ENCODE measurements at regions not wholly inside any gene's neighbourhood (a gene's known extent, or its start where the extent isn't known, plus 50 kb on each side); places are given as distances from the start of the nearest gene placed in this dataset.
"Not testable (repeated sequence)": the region's sequence is repeated elsewhere in the genome, so short reads cannot be mapped to it uniquely, and the experiment has no call there.

DNA sequence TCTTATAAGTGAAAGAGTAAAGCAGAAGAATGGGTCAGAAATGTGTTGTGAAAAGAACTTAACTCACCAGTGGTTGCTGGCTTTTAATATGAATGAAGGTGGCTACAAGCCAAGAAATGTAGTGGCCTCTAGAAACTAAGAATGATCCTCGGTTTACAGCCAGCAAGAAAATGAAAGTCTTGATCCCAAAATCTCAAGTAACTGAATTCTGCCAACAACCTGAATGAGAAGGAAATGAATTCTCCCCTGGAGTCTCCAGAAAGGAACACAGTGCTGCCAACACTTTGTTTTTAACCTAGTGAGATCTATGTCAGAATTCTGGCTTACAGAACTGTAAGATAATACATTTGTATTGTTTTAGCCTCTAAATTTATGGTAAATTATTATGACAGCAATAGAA lies 193.0 kb downstream of the FZD1 start:
- intact Hi-C loops (cut with micrococcal nuclease) = no loop called here

DNA sequence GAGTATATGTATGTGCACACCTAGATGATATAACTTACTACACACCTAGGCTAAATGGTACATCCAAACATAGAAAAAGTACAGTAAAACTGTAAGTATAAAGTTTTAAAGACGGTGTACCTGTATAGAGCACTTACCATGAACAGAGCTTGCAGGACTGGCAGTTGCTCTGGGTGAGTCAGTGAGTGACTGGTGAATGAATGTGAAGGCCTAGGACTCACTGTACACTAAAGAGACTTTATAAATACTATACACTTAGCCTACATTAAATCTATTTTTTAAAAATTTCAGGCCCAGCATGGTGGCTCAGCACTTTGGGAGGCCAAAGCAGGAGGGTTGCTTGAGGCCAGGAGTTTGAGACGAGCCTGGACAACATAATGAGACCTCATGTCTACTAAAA lies 195.3 kb downstream of the FZD1 start:
- intact Hi-C loops (cut with micrococcal nuclease) = no loop called here

DNA sequence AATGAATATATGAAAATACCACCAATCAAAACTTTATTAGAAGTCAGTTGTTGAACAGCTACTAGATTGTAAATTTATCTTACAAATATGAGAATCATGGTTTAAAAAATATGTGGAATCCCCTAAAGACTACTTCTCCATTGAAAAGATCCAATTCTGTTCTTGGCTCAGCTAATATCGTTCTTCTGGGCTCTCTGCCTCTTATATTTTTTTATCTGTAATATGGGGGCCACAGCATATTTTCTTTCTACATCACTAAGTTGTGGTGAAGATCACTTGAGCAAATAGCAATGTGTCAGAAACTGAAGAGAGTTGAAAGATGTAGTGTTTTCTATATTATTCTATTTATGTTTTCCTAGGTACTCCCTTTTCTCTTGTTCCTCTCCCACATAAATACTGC lies 198.1 kb downstream of the FZD1 start:
- intact Hi-C loops (cut with micrococcal nuclease) = no loop called here

DNA sequence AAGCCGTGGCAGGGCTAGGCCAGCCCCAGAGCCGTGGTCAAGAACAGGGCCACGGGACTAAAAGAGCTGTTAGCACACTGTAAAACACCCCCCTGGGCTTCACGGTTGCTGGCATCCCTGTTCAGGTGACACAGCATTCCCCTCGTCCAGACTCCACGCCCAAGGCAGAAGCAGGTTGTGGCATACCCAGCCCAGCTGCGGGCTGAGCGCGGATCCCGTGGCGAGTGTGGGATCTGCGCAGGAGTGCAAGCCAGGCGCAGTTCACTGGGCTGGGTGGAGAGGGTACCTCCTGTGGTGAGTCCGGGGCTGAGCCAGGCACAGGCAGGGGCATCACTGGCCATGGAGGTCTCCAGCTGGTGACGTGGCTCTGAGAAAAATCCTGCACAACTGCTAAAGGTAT lies 199.1 kb downstream of the FZD1 start:
- intact Hi-C loops (cut with micrococcal nuclease) = no loop called here

DNA sequence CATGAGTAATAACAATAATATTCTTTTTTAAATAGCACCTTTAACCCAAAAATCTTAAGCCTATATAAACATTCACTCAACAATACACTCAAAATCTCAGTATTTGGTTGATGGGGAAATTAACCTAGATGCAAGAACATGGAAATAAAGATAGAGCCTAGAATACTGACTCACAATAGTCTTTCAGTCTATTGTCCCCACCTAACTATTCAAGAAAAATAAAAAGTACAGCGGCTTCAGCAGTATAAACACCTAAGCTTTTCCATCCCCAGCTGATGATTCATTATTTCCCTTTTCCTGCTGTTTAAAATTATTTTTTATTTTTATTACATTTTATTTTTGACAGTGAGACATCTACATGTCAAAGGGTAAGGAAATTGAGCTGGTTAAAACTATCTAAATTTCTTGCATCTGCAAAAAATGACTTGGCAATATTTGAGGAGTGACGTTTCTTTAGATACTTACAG lies 201.4 kb downstream of the FZD1 start:
- intact Hi-C loops (cut with micrococcal nuclease) = no loop called here

DNA sequence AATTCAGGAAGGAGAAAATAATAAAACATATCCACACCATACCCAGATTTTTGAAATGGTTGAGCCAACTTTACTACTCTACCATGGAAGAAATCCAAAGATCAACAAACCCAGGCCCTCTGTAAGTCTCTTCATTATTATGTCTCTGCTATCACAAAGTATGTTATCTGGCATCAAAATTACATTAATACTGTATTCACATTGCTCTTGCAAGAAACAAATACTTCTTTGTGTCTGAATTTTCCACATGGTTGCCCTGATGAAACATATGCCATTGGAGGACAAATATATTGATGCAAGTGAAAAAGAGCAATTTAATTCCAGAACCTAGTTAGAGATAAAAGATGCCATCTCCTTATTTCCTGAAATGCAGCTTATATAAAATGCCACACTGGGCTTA lies 204.0 kb downstream of the FZD1 start:
- intact Hi-C loops (cut with micrococcal nuclease) = no loop called here

DNA sequence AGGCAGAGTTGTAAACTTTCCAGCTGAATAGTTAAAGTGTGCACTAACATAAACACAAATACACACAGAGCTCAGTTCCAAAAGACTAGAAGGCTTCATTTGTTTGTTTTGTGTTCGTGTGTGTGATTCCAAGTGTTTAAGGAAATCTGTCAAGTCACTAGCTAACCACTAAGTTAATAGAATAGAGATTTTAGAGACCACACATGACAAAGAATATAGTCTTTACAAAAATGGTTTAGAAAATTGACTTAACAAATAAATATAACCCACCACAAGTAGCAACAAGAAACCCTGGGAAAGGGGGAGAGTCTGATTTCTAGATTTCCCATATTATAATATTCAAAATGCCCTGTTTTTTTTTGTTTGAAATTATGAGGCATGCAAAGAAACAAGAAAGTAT lies 209.4 kb downstream of the FZD1 start:
- intact Hi-C loops (cut with micrococcal nuclease) = no loop called here

DNA sequence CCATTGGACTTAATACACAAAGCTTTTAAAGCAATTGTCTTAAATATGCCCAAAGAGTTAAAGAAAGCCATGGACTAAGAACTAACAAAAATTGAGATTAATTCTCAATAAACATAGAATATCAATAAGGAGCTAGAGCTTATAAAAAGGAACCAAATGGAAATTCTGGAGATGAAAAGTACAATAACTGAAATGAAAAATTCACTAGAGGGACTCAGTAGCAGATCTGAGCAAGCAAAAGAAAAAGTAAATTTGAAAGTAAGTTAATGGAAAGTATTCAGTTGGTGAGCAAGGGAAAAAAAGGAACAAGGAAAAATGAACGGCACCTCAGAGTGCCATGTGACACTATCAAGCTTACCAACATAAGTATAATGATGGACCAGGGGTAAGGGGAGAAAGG lies 209.8 kb downstream of the FZD1 start:
- intact Hi-C loops (cut with micrococcal nuclease) = no loop called here

DNA sequence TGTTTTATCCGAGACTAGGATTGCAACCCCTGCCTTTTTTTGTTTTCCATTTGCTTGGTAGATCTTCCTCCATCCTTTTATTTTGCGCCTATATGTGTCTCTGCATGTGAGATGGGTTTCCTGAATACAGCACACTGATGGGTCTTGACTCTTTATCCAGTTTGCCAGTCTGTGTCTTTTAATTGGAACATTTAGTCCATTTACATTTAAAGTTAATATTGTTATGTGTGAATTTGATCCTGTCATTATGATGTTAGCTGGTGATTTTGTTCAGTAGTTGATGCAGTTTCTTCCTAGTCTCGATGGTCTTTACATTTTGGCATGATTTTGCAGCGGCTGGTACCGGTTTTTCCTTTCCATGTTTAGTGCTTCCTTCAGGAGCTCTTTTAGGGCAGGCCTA lies 216.2 kb downstream of the FZD1 start:
- intact Hi-C loops (cut with micrococcal nuclease) = not testable (repeated sequence)

DNA sequence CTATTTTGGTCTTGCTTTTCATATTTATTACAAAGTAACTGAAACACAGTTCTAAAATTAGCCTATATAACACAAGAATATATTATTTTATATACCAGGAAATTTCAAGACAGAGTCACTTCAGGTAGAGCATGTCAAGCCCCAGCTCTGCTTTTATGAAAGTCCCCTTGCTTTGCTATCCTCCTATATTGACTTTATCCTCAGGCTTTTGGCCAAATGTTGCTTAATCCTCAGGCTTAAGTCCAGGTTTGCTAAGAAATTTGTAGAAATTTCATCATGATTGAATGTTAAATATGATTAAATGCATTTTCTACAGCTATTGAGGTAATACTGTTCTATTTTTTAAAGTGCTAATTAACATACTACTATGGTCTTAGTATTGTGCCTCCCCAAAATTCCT lies 227.6 kb downstream of the FZD1 start:
- intact Hi-C loops (cut with micrococcal nuclease) = no loop called here

DNA sequence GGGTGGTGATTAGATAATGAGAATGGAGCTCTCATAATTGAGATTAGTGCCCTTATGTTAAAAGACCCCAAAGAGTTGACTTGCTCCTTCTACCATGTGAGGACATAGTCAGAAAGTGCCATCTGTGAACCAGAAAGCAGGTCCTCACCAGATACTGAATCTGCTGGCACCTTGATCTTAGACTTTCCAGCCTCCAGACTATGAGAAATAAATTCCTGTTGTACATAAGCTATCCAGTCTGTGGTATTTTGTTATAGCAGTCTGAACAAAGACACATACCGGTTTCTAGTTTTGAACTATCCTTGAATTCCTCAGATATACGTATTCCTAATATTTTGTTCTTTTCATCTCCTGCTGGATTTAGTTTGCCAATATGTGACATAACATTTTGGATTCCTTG lies 228.1 kb downstream of the FZD1 start:
- intact Hi-C loops (cut with micrococcal nuclease) = no loop called here

DNA sequence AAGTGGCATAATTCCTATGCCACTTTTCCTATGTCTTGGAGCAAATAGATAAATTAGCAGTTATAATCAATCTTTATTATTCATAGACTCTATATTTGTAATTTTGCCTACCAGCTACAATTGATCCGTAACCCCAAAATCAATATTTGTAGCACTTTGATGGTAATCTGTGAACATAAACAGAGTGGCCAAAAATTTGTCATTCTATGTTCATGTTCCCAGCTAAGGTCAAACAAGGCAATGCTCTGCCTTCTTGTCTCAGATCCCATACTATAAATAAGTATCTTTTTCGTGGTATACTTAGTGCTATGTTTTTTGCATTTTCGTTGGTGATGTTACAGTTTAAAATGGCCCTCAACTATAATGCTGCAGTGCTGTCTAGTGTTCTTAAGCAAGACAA lies 228.5 kb downstream of the FZD1 start:
- intact Hi-C loops (cut with micrococcal nuclease) = no loop called here

DNA sequence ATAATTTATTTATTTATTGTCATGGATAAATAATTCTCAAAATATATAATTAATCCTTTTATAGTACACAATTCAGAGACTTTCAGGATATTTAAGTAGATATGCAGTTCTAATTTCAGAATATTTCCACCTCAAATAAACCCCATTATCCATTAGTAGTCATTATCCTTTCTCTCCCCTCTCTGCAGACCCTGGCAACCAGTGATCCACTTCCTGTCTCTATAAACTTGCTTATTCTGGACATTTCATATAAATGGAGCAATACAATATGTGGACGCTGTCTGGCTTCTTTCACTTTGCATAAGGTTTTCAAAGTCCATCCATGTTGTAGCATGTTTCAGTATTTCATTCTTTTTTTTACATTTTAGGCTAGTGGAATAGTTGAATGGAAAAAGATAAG lies 230.2 kb downstream of the FZD1 start:
- intact Hi-C loops (cut with micrococcal nuclease) = no loop called here

DNA sequence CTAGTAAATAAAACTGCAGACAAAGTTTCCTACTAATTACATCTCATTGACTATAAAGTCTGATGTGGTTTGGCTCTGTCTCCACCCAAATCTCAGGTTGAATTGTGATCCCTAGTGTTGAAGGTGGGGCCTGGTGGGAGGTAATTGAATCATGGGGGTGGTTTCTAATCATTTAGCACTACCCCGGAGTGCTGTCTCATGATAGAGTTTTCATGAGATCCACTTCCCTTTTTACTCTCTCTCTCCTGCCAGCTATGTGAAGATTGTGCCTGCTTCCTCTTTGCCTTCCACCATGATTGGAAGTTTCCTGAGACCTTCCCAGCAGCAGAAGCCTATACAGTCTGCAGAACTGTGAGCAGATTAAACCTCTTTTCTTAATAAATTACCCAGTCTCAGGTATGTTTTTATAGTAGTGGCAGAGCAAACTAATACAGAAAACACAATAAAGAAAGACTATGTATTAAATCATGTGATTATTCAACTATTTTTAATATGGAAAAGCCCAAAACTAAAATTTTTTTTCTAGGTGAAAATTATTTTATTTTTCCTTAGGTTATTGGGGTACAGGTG lies 232.1 kb downstream of the FZD1 start:
- intact Hi-C loops (cut with micrococcal nuclease) = no loop called here

DNA sequence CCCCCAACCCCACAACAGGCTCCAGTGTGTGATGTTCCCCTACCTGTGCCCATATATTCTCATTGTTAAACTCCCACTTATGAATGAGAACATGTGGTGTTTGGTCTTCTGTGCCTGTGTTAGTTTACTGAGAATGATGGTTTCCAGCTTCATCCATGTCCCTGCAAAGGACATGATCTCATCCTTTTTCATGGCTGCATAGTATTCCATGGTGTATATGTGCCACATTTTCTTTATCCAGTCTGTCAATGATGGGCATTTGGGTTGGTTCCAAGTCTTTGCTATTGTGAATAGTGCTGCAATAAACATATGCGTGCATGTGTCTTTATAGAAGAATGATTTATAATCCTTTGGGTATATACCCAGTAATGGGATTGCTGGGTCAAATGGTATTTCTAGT lies 233.0 kb downstream of the FZD1 start:
- intact Hi-C loops (cut with micrococcal nuclease) = not testable (repeated sequence)

DNA sequence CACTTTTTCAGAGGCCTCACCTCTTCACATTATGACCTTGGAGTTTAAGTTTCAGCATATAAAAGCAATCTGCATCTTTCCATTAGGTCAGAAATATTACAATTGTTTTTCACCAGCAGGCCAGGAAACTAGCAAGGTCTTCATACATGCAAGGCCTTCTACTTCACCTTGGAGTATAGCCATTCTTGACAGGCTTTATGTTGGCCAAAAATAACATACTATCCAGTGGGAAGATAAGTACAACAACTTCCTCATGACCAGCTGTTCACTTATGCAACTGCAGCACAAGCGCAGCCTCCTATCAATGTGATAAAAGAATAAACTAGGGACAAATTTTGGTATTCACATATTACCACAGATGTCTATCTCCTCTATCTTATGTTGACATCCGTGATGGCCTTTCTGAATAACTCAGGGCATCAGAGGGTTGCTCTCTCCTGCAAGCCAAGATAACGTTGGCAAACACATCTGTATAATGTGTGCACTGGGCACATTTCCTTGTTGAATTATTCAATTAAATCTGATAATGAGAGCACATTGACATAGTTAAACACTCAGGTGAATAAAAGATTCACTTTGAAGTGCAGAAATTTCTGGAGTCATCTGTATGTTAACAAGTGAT lies 239.8 kb downstream of the FZD1 start:
- intact Hi-C loops (cut with micrococcal nuclease) = no loop called here

DNA sequence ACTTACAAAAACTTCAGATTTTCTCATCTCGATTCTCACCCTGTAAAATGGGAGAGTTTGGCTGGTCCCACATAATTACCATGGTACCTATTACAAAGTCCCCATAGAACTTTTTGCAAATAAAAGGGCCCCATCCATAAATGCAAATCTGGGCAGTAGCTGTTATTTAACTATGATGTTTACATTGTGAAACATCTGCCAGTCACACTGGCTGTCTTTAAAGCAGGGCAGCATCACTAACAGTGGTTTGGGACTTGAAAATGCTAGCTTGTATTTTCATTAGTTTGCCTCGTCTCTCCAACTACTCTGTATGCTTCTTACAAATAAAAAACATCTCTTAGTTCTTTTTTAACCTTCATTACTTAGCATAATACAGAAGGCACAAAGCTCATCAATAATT lies 240.7 kb downstream of the FZD1 start:
- intact Hi-C loops (cut with micrococcal nuclease) = no loop called here

DNA sequence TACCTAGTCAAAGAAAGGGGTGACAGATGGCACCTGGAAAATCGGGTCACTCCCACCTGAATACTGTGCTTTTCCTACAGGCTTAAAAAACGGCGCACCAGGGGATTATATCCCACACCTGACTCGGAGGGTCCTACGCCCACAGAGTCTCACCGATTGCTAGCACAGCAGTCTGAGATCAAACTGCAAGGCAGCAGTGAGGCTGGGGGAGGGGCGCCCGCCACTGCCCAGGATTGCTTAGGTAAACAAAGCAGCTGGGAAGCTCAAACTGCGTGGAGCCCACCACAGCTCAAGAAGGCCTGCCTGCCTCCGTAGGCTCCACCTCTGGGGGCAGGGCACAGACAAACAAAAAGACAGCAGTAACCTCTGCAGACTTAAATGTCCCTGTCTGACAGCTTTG lies 242.7 kb downstream of the FZD1 start:
- intact Hi-C loops (cut with micrococcal nuclease) = not testable (repeated sequence)

DNA sequence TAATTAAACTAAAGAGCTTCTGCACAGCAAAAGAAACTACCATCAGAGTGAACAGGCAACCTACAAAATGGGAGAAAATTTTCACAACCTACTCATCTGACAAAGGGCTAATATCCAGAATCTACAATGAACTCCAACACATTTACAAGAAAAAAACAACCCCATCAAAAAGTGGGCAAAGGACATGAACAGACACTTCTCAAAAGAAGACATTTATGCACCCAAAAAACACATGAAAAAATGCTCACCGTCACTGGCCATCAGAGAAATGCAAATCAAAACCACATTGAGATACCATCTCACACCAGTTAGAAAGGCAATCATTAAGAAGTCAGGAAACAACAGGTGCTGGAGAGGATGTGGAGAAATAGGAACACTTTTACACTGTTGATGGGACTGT lies 247.6 kb downstream of the FZD1 start:
- intact Hi-C loops (cut with micrococcal nuclease) = not testable (repeated sequence)

DNA sequence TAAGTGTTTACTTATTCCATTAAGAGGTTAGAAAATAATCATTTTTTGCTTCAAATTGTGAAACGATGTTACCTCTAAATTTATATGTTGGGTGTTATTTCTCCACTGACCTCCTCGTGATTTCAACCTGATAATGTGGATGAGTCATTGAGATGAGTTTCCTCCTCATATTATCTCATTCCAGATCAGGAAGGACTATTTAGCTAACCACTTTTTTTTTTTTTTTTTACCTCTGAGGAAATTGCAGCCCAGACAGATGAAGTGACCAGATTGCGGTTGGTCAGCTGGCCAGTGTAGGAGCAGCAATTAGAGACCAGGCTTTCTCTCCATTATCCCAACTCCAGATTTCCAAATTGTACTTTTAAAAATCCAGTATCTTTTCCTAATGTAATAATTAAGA lies 248.7 kb downstream of the FZD1 start:
- intact Hi-C loops (cut with micrococcal nuclease) = no loop called here

DNA sequence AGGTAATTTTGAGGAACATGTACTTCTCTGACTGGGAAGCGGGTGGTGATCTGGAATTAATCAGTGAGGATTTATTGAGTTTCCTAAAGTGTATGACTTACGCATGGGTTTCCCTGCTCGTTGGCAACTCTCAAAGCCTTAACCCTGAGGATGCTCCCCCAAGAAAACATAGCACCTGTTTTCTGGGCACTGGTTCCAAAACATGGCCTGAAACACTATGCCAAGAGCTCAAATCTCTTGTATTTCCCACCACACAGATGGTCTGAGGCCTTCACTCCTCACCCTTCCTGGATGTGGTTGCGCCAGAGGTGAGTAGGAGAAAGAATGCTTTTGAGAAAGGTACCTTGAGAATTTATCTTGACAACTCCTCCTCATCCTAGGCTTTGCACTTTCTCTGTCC lies 250.4 kb downstream of the FZD1 start:
- intact Hi-C loops (cut with micrococcal nuclease) = no loop called here

DNA sequence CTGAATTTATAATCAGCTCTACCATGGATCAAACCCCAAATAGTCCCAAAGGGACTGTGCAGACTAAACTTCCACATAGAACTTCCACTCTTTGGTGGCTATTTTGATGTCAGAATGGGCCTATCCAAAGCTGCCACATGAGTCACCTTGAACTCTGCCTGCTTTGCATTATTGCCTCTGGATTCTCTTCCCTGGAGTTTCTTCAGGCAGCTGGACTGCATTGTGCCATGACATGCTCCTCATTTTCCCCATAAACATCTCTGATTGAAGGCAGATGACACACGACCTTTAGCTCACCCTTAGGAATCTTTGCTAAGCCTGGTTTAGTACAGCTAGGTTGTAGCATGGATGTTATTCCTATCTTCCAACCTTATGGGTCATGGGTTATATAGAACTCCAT lies 251.7 kb downstream of the FZD1 start:
- intact Hi-C loops (cut with micrococcal nuclease) = no loop called here

DNA sequence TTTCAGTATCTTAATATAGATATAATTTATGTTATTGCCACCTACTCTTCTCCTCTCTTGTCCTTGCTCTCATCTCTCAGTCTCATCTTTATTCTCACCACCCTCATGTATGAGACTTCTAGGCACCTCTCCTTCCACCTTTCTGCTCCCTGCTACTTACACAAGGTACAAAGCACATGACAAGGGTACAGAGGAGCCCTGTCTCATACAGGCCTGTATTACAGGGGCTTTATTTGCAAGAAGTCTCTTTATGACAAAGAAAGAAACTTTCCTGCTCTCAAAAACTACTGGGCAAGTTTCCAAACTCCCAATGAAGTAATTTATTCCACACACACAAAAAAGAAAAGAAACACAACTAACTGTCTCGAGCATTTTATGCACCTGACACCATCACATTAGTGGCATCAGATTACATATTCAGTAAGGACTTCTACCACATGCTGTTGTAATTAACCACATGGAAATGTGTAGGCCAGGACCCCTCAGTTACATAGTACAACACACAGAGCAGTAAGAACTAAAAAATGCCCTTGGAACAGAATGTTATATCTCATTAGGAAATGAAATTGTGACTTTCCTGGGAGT lies 253.1 kb downstream of the FZD1 start:
- intact Hi-C loops (cut with micrococcal nuclease) = no loop called here
